OCI-LY1 (cell line): ENCODE measurements at regions not wholly inside any gene's neighbourhood (a gene's known extent, or its start where the extent isn't known, plus 50 kb on each side); places are given as distances from the start of the nearest gene placed in this dataset.

ENCODE experiments used
- H2AFZ ChIP-seq: fragments of 200-600 bp; sonication (generic), shearing (Covaris generic); 2 replicates; pipeline ENCODE4 v1.6.0; 2014; ENCODE audit warnings: antibody characterized with exemption, mild to moderate bottlenecking, low read length
- H3F3A ChIP-seq: fragments of 200-600 bp; sonication (generic), shearing (Covaris generic); 2 replicates; pipeline ENCODE4 v1.6.0; 2014; ENCODE audit warnings: mild to moderate bottlenecking, antibody characterized with exemption, low read length, moderate library complexity; ENCODE audit not compliant: insufficient read depth
- H3K27ac ChIP-seq: fragments of 200-600 bp; sonication (generic); 2 replicates; pipeline ENCODE4 v1.5.1; 2014; ENCODE audit warnings: low read length, mixed run types, mild to moderate bottlenecking, low read depth; ENCODE audit not compliant: poor library complexity, severe bottlenecking
- H3K27me3 ChIP-seq: fragments of 200-600 bp; sonication (generic); 2 replicates; pipeline ENCODE4 v1.6.0; 2014; ENCODE audit warnings: antibody characterized with exemption, mild to moderate bottlenecking, low read length, moderate library complexity; ENCODE audit not compliant: insufficient read depth
- H3K36me3 ChIP-seq: fragments of 200-600 bp; sonication (generic); 2 replicates; pipeline ENCODE4 v1.6.1; 2014; ENCODE audit warnings: mild to moderate bottlenecking, antibody characterized with exemption, low read length, moderate library complexity, mixed read lengths; ENCODE audit not compliant: insufficient read depth
- H3K4me1 ChIP-seq: fragments of 200-600 bp; sonication (generic); 2 replicates; pipeline ENCODE4 v1.5.1; 2014; ENCODE audit warnings: mild to moderate bottlenecking, low read length, moderate library complexity; ENCODE audit not compliant: insufficient read depth, severe bottlenecking
- H3K4me2 ChIP-seq: fragments of 200-600 bp; sonication (generic), shearing (Covaris generic); 2 replicates; pipeline ENCODE4 v1.6.1; 2014; ENCODE audit warnings: low read length
- H3K4me3 ChIP-seq: fragments of 200-600 bp; sonication (generic); 2 replicates; pipeline ENCODE4 v1.5.1; 2014; ENCODE audit warnings: low read length, low read depth, mild to moderate bottlenecking, mixed read lengths; ENCODE audit not compliant: poor library complexity, severe bottlenecking
- H3K79me2 ChIP-seq: fragments of 200-600 bp; shearing (Covaris generic); 2 replicates; pipeline ENCODE4 v1.6.1; 2016; ENCODE audit warnings: mixed run types, low read length, mixed read lengths; ENCODE audit not compliant: insufficient read depth
- H3K9ac ChIP-seq: fragments of 200-600 bp; sonication (generic), shearing (Covaris generic); 2 replicates; pipeline ENCODE4 v1.6.1; 2014; ENCODE audit warnings: mild to moderate bottlenecking, low read length, mixed read lengths
- H3K9me2 ChIP-seq: fragments of 200-600 bp; sonication (generic), shearing (Covaris generic); 2 replicates; pipeline ENCODE4 v1.6.1; 2014; ENCODE audit warnings: low read depth, mild to moderate bottlenecking, low read length, mixed read lengths
- H3K9me3 ChIP-seq: fragments of 200-600 bp; shearing (Covaris generic); 2 replicates; pipeline ENCODE4 v1.6.1; 2014; ENCODE audit warnings: low read length, mixed read lengths
- H4K20me1 ChIP-seq: fragments of 200-600 bp; sonication (generic), shearing (Covaris generic); 2 replicates; pipeline ENCODE4 v1.6.0; 2016; ENCODE audit warnings: mild to moderate bottlenecking, low read length; ENCODE audit not compliant: insufficient read depth
- CTCF ChIP-seq: fragments of 200-600 bp; sonication (generic), shearing (Covaris generic); IDR thresholded peaks from 2 replicates; pipeline ENCODE4 v1.5.1; 2017; ENCODE audit warnings: mild to moderate bottlenecking, antibody characterized with exemption, low read length, moderate library complexity, mixed read lengths
- EZH2 ChIP-seq: fragments of 200-600 bp; sonication (generic), shearing (Covaris generic); IDR thresholded peaks from 2 replicates; pipeline ENCODE4 v1.8.0; 2017; ENCODE audit warnings: borderline replicate concordance, mixed run types, mild to moderate bottlenecking, antibody characterized with exemption, low read length, moderate library complexity, mixed read lengths

- Histone ChIP-seq H3K27ac (no peak overlapping the region), H4K20me1 (no peaks in the 10 kb centered on the region), H3K4me2 (no peak overlapping the region), H3F3A (no peaks in the 10 kb centered on the region), H2AFZ (no peak overlapping the region), H3K9me3 (no peaks in the 10 kb centered on the region), H3K4me3 (no peak overlapping the region), H3K36me3 (no peaks in the 10 kb centered on the region), H3K9ac (no peak overlapping the region), H3K79me2 (no peaks in the 10 kb centered on the region), H3K4me1 (no peaks in the 10 kb centered on the region), H3K9me2 (no peaks in the 10 kb centered on the region), H3K27me3 (no peaks in the 10 kb centered on the region)
- TF ChIP-seq CTCF (no peak), EZH2 (no peak)
Observed at GRCh38 chr4:41477181-41477905, 60.6 kb upstream of the LIMCH1 start.

- no peak overlapping the region for H3K27ac ChIP-seq
- H3F3A ChIP-seq = no peaks in the 10 kb centered on the region
- H4K20me1 ChIP-seq = no peaks in the 10 kb centered on the region
- no peak overlapping the region for H3K9ac ChIP-seq
- H3K9me3 ChIP-seq = no peaks in the 10 kb centered on the region
- no peaks in the 10 kb centered on the region for H3K79me2 ChIP-seq
- no peak overlapping the region for H3K4me3 ChIP-seq
- no peaks in the 10 kb centered on the region for H3K4me1 ChIP-seq
- H2AFZ ChIP-seq = no peak overlapping the region
- H3K4me2 ChIP-seq = no peak overlapping the region
- H3K36me3 ChIP-seq = no peaks in the 10 kb centered on the region
- H3K27me3 ChIP-seq = no peaks in the 10 kb centered on the region
- TF ChIP-seq EZH2 = no peak
- TF ChIP-seq CTCF = no peak
- H3K9me2 ChIP-seq = no peaks in the 10 kb centered on the region
Observed at GRCh38 chr4:41478518-41478917, 59.4 kb upstream of the LIMCH1 start.

- Histone ChIP-seq H3K9me3 (no peaks in the 10 kb centered on the region), H3K9me2 (no peaks in the 10 kb centered on the region), H3K36me3 (no peaks in the 10 kb centered on the region), H3K27ac (no peak overlapping the region), H3K9ac (no peak overlapping the region), H3K27me3 (no peaks in the 10 kb centered on the region), H4K20me1 (no peaks in the 10 kb centered on the region), H3K79me2 (no peaks in the 10 kb centered on the region), H3F3A (no peaks in the 10 kb centered on the region), H3K4me3 (no peak overlapping the region), H2AFZ (no peak overlapping the region), H3K4me2 (no peak overlapping the region), H3K4me1 (no peaks in the 10 kb centered on the region)
- TF ChIP-seq CTCF (no peak), EZH2 (no peak)
Observed at GRCh38 chr4:41480896-41481311, 57.1 kb upstream of the LIMCH1 start.
